Activated effector memory CD4-positive, alpha-beta T cell treated with Interleukin-2 at 50 U/mL for 16 hours (primary cell): ENCODE measurements at regions not wholly inside any gene's neighbourhood (a gene's known extent, or its start where the extent isn't known, plus 50 kb on each side); places are given as distances from the start of the nearest gene placed in this dataset.

Experiments
- DNase-seq: peaks from one replicate; pipeline ENCODE4 v3.0.0-alpha.2; 2020

DNA sequence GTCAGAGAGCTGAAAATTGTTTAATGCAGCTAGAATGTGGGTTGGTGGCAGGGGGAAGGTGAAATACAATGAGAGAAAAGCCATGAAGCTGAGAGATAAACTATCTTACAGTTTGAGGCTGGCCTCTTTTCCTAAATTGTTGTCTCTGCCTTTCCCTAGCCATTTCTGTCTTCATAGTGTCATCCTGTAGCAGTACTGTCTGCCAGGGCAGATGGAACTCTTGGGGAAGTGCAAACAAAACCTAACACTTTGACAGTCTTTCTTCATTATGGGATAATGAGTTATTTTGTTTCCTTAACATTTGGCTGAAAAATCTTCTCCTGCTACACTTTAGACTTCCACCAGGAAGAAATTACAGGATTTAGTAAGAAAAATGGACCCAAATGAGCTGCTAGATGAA is 197.8 kb upstream of the ARX start:
- DNase-seq = no peak

DNA sequence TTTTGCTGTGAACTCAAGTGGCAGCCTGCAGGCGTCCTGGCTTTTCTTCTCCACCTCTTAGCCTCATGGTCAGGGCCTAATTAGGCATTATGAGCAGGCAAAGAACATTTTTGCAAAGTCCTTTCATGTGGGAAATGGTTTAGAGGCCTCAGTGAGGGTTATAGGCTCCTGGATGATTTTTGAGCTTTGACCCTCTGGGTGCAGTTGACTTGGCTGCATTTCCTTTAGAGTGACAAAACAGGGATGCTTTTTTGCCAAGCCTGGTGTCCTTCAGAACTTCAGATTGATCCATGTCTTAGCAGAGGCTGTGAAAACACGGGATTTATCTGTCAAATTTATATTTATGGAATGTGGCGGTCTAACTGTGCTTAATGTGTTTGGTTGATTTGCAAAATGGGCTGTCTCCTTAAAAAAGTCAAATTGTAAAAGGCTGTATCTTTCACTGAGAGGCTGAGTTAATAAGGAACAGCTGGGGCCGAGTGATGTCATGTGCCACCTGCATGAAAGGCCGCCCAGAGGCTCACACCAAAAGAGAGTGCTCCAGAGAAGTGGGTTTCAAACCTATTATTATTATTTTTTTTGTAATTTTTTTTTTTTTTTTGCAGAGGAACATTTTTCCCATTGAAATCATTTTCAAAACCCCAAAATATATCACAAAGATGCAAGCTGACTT is 192.2 kb upstream of the ARX start:
- no peak for DNase-seq

DNA sequence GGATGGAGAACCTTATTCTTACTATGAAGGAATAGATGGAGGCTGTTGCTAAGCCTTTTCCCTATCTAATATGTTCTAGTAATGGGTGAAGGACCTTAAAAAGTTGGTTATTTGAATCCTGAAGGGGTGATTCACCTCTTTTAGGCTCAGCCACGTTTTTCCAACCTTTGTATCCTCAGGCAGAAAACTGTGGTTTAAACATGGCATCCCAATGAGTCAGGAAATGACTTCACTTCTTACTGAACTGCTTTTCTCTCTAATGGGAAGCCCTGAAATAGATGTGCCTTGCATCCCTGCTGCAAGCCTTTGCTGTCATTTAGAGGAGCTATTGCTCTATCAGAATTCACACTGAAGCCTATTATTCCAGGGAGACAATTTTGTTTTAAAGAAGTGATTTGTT is 191.0 kb upstream of the ARX start:
- no peak for DNase-seq

DNA sequence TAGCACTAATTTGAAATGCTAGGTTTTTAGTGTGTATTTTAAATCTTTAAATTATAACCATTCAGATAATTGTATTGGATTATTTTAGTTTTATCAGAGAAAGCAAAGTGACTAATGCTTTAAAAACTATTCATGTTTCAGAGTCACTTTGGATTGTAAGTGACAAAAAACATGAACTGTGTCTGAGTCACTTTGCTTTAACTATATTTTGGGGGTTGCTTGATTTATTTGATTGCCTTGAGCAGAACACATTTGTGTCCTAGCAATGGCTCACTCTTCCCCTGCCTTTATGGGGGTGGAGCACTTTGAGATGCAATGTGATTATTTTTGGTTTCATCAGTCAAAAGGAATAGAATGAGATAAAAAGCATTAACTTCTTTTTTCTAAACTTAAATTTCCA is 188.4 kb upstream of the ARX start:
- no peak for DNase-seq

DNA sequence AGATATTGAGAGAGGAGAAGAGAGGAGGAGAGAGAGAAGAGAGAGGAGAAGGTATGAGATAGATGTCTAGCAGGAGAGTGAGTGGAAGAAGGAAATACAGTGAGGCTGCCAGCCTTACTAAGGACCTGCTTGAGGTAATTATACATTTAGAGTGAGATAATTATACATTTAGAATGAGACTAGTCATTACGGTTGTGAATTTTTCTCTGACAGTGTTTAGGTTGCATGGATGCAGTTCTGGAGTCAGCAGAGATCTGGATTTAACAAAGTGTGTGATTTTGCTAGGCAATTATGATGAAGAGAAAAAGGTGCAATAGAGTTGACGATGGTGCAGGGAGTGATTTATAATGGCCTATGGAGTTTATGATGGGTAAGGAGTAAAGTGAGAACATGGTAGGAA is 187.1 kb upstream of the ARX start:
- no peak for DNase-seq

DNA sequence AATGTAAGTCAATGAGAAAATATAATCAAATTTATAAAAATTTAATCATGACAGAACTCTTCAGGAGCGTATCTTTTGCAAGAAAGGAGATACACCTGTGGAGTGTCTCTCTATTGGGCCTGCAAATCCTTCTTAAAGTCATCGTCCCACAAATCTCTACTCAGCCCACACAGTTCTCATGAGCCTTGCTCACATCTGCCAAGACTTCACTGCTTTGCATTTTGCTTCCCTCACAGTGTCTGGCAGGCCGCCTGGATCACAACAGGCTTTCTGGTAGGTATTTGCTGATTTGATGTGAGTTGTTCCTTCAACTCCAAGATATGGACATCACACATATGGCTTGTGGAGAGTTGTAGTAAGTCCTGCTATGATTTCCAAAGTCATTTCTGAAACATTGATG is 183.1 kb upstream of the ARX start:
- no peak for DNase-seq

DNA sequence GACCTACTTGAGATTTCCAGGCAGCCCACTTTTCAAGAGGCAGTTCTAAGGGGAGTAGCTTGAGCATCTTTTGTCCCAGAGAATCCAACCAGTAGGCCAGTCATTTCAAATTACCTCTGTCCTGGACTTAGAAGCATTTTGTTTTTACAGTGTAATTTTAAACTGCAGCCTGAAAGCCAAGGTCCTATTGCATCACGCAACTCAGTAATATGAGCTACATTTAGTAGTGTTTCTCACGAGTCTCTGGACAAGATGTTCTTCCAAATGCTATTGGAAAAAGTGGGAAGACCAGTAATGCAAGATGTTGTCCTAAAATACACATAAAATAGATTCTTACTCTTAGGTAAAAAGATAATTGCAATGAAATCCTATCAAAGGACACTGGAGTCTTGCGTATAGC is 182.5 kb upstream of the ARX start:
- no peak for DNase-seq

DNA sequence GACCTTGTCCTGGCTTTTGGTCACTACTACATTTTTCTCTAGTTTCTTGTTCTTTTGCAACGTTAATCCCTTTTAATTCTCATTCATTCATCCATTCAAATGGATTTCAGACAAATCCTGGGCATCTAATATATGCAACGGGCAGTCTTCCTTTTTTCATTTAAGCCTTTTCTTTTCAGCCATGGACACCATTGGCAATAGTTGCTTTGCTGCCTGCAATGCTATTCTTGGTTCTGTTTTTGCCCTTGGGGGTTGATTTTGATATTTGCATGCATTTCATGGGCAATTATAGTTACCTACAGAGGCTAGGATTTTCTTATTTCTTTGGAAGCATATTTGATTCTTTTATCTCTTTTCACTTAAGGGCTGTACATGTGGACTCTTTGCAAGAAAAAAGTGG is 180.5 kb upstream of the ARX start:
- DNase-seq = no peak

DNA sequence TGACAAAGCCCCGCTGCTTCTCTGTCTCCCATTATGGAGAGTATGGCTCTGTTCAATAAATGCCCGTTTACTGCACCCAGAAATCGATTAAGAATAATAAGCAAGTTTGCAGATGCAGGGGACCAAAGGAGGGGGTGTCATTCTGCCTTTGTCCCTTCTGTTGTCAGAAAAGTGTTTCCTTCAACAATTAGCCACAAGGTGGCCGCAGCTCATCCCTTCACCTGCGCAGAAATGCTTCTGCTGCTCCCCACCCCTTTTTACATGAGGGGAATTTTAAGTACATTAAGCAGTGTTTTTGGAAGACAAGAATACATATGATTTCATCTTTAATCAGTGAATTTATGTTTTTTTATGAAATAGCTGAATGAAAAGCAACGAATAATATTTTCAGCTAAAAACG is 175.6 kb upstream of the ARX start:
- no peak for DNase-seq

DNA sequence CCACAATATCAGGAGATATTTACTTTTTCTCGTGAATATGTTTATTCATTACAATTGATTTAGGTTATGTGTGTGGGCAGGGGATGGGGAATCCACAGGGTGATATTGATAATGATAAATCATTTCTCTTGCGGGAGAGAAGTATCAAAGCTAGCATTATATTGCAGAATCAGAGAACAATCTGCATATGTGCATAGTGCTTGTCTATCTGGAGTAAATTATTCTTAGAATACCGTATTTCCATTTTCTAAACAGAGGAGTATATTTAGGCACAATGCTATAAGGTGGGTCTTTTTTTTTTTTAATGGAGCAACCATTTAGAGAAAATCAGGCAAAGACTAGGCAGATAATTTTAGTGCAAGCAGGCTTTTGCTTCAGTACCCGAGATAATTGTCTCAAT is 166.0 kb upstream of the ARX start:
- DNase-seq = no peak

DNA sequence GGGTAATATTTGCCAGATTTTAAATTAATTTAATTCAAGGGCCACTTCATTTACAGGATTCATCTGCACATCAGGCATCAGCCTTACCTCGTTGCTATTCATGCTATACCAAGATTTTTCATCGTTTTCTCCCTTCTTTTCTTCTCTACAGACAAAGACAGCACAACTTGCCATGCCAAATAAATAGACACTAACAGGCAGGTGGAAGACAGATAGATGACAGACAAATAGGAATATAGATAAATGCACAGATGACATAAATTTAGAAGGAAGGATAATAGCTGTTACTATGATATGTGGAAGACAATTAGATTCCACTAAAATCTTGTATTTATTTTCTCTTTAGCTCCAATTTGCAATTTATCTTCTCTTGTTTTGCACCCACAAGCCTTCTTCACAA is 164.5 kb upstream of the ARX start:
- DNase-seq = no peak

DNA sequence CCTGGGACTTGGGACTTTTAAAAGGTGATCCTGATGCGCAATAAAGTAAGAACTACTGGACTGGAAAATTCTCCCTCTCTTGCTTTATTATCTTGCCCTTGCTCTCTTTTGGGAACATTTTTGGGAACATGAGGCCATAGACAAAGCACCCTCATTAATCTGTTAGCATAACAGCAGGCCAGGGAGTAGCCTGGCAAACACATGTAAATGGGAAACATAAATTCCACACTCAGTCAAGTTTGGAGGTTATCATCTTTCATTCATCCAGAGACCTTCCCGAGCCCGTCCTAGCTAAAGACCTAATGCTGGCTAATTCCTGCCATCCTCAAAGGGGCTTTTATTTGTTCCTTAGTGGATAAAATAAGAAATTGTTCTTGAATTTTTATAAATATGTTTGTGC is 162.8 kb upstream of the ARX start:
- no peak for DNase-seq

DNA sequence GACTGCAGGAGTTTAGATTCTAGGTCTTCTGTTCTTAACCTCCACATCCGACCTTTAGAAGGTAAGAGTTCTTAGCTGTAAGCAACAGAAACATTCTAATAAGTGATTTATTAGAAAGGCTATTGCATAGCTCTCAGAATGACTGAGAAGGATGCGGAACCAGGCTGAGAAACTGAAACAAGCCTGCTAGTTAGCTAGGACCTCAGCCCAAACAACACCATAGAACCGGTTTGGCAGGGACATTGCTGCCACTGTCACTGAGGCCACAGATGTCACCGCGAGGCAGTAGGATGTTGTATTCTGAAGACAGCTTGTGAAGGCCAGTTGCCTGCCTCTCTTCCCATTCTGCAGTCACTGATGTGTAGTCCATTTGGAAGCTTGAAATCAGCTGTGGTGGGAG is 160.0 kb upstream of the ARX start:
- no peak for DNase-seq

DNA sequence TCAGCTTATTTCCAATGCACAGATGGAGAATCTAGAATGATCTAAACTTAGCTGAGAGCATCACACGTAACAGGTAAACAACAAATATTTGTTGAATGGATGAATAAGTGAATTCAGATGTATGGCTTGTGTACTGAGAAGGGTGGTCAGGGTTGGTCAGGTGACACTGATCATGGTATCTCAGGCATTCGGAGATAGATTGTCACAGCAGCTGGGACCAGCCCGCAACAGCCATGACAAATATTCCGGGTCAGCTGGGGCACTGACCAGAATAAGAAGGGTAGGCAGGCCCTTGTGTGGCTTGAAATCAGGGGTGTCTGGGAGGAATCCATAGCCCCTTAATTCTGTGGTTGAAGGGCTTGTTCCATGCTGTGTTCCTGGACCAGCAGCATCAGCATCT is 159.4 kb upstream of the ARX start:
- DNase-seq = no peak

DNA sequence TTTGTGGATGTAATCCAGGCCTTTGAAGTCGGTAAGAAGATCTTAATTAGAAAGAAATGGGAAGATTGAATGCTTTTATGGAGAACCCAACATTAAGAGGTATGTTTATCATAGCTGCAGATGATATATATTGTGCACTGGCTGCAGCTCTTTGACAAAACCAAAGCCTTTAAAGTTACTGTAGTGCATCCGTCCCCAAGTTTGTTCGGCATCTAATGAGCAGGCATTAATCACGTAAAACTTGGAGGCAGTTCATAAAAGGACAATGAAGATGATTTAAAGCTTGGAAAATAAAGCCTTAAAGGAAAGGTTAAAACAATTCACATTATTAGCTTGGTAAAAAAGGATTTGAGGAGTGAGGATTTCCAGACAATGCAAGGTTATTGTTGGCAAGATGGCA is 150.8 kb upstream of the ARX start:
- DNase-seq = no peak

DNA sequence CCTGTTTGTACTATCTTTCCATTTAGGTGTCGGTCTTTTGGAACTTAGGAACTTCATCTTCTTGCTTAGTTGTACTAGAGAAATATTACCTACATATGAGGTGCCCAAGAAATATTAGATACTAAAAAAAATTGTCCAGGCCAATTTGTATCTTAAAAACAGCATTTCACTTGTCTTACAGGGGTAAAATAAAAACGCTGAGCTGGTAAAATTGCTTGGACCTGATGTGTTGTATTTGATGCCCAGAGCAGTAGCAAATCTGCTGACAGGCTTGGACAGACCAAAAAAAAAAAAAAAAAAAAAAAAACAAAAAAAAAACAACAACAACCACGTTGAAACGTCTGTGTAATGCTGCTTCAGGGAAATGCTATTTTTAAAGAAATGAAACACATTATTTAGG is 150.4 kb upstream of the ARX start:
- DNase-seq = no peak

DNA sequence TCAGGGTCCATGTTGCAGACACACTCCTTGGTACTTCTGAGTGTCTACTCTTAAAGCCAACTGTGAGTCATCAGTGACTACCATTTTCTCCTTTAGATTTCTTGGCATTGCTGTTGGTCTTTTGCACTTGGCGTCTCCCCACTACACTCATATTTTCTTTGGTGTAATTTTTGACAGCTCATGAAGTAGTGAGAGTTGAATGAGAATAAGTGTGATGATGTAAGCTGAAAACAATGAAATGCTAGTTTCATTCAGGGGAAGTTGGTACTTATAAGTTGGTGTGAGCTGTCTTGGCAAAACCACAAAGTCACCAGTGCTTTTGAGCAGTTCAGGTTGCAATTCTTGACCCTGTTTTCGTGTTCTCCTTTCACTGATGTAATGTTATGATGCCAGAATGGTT is 142.9 kb upstream of the ARX start:
- no peak for DNase-seq

DNA sequence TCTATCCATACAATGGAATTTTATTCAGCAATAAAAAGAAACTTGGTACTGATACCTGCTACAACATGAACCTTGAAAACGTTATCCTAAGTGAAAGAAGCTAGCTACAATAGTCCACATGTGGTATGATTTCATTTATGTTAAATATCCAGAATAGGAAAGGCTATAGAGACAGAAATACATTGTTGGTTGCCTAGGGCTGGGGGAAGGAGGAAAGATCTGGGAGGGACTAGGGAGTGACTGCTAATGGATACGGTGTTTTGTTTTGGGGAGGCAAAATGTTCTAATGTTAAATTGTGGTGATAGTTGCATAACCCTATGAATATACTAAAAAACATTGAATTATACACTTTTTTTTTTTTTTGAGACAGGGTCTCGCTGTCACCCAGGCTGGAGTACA is 141.1 kb upstream of the ARX start:
- no peak for DNase-seq

DNA sequence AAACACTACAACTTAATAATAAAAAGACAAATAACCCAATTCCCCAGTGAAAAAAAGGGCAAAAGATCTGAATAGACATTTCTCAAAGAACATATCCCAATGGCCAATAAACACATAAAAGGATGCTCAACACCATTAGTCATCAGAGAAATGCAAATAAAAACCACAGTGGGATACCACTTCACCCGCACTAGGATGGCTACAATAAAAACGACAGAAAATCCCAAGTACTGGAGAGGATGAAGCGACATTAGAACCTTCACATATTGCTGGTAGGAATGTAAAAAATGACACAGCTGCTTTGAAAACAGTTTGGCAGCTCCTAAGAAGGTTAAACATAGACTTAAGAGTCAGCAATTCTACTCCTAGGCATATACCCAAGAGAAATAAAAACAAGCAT is 140.6 kb upstream of the ARX start:
- no peak for DNase-seq

DNA sequence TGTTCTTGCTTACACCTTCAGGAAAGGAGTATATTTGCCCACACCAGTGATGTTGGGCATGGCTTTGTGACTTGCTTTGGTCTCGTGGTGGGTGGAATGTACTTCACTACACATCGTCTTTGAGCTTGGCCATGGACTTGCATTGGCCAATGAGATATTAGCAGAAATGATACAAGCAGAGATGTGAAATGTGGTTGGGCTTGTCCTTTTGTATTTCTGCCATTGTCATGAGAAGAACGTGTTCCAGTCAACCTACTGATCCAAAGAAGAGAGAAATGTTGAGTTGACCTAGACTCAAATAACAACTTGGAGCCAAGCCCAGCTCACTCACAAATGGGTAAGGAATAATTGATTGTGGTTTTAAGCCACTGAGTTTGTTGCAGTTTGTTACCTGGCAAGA is 138.4 kb upstream of the ARX start:
- DNase-seq = no peak

DNA sequence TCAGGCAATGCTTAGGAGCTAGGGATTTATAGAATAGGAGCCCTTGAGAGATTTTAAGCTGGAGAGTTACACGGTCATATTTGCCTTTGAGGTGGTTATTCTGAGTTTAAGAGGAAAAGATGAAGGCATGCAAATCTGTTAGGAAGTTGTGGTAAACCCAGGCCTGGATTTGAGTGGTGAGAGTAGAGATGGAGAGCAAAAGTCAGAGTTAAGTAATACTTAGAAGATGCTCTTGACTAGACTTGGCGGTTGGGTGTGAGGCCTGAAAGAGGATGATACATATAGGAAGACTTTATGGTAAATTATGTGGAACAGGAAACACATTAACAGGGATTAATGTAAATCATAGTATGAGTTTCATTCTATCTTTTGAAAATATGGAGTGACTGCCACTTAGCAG is 136.0 kb upstream of the ARX start:
- no peak for DNase-seq

DNA sequence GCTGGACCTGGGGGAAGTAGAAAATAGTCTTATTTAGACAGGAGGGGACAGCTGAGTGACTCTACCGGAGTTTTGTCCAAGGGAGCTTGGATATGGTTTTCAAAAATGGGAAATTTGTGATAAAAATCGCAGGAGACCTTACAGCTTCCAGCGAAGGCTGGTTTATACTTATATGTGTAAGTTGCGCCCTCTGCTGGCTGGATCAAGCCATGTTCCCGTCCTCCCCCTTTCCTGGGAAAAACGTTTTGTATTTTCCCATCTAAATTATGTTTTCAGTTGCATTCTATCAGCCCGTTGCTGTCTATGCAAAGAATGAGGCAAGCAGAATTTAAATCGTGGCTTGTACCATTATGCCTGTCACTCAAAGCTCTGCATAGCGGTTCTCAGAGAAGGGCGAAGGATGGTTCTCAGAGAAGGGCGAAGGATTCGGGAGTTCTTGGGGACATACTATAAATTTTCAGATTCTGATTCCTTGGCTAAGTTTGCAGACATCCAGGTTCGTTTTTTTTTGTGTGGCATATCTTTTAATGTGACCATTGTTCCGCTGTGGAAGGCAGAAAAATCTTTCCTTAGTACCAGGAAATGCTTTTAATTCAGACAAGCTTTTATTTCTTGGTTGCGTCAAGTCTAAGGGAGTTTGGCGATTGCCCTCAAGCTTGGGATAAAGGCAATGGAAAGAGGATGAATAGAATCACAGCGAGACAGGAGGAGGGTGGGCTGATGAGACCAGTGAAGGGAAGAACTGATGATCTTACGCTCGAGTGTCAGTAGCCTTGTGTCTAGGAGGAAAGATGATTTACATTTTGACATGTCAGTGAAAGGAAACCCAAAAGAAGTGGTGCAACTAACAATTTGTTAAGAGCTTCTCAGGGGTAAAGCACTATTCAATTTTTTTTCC is 128.5 kb upstream of the ARX start:
- DNase-seq = peak; percentile 1

DNA sequence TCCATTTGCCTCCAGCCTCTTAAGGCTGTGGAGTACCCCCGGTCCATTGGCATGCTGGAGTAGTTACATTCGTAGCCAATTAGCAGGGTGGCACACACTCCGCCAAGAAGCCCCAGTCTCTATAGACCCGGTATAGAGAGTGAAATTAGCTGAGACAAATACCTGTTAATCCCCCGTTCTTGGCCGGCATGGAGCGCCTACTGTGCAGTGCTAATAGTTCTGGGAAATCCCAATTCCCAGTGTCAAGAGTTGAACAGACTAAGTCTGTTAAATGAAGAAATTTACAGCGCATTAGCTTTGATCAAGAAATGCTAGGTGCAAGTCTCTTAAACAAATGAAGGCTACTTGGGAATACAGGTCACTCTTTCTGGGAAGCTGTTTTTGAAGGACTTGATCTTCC is 127.8 kb upstream of the ARX start:
- no peak for DNase-seq

DNA sequence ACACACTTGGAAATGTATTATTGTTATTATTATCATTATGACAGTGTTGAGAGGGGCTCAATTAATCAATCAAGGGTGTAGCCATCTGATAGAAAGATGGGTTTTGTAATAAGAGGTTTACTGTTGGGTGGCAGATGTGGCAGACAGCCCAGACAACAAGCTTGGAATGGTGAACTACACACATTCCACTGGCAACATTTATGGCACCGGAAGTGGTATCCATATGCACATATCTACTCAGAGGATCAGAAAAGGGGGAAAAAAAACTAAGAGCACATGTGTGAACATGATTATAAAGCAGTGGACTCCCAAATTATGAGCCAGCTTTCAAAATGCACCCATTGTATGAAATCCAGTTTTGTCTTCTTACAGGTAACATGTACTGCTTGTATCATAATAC is 125.9 kb upstream of the ARX start:
- DNase-seq = no peak

DNA sequence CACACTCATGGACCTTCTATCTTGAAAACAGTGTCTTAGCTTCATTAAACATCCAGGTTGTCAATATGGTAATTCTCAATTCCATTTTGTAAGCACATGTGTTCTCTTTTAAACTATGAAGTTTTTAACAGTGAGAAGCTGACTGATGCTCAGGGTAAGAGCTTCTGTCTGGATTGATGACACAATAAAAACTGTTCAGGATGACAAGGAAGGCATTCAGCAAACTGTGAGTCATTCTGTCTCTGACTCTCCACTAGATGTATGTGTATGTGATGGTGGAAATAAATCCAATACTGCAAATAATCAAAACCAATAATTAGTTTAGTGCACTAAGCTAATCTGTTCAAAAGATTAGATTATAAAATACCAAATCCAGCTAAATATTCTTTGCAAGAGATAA is 115.3 kb upstream of the ARX start:
- DNase-seq = no peak
